BLaER1 treated with 17β-estradiol and CSF1 and Interleukin-3, amounts not matched to agents 10 nM and 100 nM (cell line): ENCODE measurements at regions not wholly inside any gene's neighbourhood (a gene's known extent, or its start where the extent isn't known, plus 50 kb on each side); places are given as distances from the start of the nearest gene placed in this dataset.
A peak's percentile ranks its signal among the peaks of the same experiment; 100 is the strongest.

ENCODE experiments used
- H3K27ac ChIP-seq, 11 experiments: shearing (Covaris generic); formaldehyde crosslinking; 2 replicates each; pipeline ENCODE4 v1.8.1; 2022
- H3K27me3 ChIP-seq, 11 experiments: shearing (Covaris generic); formaldehyde crosslinking; 2 replicates each; pipeline ENCODE4 v1.8.1; 2022
- H3K36me3 ChIP-seq, 11 experiments: shearing (Covaris generic); formaldehyde crosslinking; 2 replicates each; pipeline ENCODE4 v1.8.1; 2022
- H3K4me1 ChIP-seq, 10 experiments: shearing (Covaris generic); formaldehyde crosslinking; 2 replicates each; pipeline ENCODE4 v1.8.1; 2022
- H3K4me2 ChIP-seq, 11 experiments: shearing (Covaris generic); formaldehyde crosslinking; 2 replicates each; pipeline ENCODE4 v1.8.1; 2022
- H3K4me3 ChIP-seq, 10 experiments: shearing (Covaris generic); formaldehyde crosslinking; 2 replicates each; pipeline ENCODE4 v1.8.1; 2022
- H3K9ac ChIP-seq, 11 experiments: shearing (Covaris generic); formaldehyde crosslinking; 2 replicates each; pipeline ENCODE4 v1.8.1; 2022
- H3K9me3 ChIP-seq, 11 experiments: shearing (Covaris generic); formaldehyde crosslinking; replicated peaks in 1 of 11; 2 replicates each; pipeline ENCODE4 v1.8.1; 2022
- H4K20me1 ChIP-seq, 11 experiments: shearing (Covaris generic); formaldehyde crosslinking; 2 replicates each; pipeline ENCODE4 v1.8.1; 2022
- Cebpa-rat ChIP-seq, 11 experiments: shearing (Covaris generic); IDR thresholded peaks; 2 replicates each; pipeline ENCODE4 v1.8.1; 2022

DNA sequence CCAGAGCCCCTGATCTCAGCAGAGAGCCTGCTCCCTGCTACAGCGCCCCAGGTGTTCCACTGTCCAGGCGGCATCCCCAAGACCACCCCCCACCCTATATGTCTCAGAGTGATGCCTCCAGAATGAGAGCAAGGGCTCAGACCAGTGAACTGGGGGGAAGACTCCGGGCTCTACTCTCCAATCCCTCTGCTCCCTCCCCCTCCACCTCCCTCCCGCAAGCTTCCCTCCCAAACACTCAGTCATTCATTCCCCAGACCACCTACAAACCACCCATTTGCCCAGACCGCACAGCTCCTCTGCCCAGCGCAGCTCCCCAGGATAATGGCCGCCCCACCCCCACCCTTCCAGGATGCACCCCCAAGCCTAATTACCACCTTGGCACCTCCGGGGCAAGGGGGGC lies 59.4 kb upstream of the TAC4 start:
- peaks cover 81 to 97% (median 91%) of the 10 kb centered on the region in 11 experiments for H3K27me3 ChIP-seq
- H3K27ac ChIP-seq, result no peak overlapping the region
- no peak overlapping the region for H3K9ac ChIP-seq
- no peak for TF ChIP-seq Cebpa-rat (IDR thresholded peaks at IDR 0.05)
- no peak overlapping the region for H3K4me2 ChIP-seq
- peaks cover 0 to 48% (median 21%) of the 10 kb centered on the region in 11 experiments; a peak in 15 of 22 replicates for H4K20me1 ChIP-seq
- H3K9me3 ChIP-seq, result no peaks in the 10 kb centered on the region
- H3K4me1 ChIP-seq, result peaks cover 9 to 42% (median 28%) of the 10 kb centered on the region in 10 experiments
- H3K4me3 ChIP-seq, result no peak overlapping the region
- H3K36me3 ChIP-seq, result no peaks in the 10 kb centered on the region

DNA sequence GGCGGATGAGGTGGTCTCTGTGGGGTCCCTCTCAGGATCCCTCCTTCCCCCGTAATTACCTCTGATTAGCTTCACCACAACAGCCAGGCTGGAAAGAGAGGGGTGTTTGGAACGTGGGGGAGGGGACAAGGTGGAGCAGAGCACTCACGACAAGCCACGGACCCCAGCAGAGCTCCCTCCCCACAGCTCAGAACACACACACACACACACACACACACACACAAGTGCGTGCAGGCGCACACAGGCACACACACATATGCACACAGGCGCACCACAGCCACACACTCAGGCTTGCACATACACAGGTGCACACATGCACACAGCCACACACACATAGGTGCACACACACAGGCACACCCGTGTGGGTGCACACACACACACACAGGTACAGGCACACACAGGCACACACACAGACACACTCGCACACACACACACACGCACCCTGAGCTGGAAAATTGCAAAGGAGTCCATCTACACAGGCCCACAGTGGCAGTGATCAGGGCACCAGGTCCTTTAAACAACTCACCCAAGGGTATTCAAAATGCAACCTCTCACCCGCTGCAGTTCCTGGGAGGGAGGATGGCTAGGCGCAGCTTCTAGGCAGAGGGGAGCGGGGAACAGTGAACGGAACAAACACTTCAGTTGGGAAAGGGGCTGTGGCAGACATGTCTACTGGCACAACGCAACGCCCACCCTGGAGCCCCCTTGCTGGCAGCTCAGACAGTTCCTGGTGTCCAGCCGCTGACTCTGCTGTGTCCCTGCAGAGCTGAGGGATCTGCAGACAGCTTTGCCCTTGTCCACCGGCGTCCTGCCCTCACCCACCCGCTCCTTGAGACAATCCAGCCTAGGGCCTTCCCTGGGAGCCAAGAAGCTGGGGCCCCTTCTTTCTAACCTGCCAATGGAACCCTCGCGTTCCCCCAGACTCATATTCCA lies 59.9 kb upstream of the DLX4 start:
- peaks cover 64 to 89% (median 82%) of the 10 kb centered on the region in 11 experiments for H3K27me3 ChIP-seq

DNA sequence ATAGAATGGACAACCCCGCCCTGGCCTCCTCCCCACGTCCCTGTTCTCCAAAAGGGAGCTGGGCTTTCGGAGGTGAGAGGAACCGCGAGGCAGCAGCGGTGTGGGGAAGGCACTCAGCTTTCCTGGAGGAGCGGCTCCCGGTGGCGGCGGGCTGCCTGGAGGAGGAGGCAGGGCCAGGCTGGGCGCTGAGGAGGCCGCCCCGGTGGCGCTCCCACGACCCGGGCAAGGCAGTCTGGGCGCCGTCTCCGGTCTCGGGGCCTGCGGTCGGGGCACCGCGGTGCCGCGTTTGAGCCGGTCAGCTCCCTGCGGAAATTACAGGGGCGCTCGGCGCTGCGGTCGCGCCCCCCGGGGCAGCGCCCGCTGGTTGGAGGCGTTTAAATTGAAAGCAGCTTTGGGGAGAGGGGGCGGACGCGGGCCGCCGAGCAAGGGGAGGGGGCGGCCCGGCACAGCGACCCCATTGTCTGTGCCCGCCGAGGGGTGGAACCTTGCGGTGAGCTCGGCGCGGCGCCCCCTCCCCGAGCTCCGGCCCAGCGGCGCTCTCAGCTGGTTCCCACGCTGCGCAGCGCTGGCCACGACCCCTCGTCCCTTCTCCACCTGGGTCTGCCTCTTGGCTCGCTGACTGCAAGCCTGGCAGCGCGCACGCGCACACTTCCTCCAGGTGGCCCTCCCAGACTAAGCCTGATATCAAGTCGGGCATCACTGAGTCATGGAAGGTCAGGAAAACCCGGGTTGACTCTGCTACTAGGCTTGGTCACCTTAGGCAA lies 58.7 kb upstream of the DLX4 start:
- H3K4me2 ChIP-seq, result peak overlapping the region; percentile 66 to 89 (median 83)
- no peak for TF ChIP-seq Cebpa-rat (IDR thresholded peaks at IDR 0.05)
- H3K9ac ChIP-seq, result peak overlapping the region in 7 of 11 experiments; percentile 15 to 55 (median 31); a peak in 8 of 22 replicates
- H3K4me1 ChIP-seq, result peaks cover 8 to 42% (median 28%) of the 10 kb centered on the region in 10 experiments; a peak in 19 of 20 replicates
- H3K27ac ChIP-seq, result no peak overlapping the region
- H3K27me3 ChIP-seq, result peaks cover 51 to 81% (median 73%) of the 10 kb centered on the region in 11 experiments
- H3K4me3 ChIP-seq, result peak overlapping the region; percentile 35 to 64 (median 46); a peak in 19 of 20 replicates
- H3K36me3 ChIP-seq, result no peaks in the 10 kb centered on the region
- H3K9me3 ChIP-seq, result no peaks in the 10 kb centered on the region
- peaks cover 0 to 47% (median 21%) of the 10 kb centered on the region in 11 experiments; a peak in 15 of 22 replicates for H4K20me1 ChIP-seq

More for the DNA sequence above, 59.9 kb upstream of the DLX4 start:
- Histone ChIP-seq H3K36me3 (no peaks in the 10 kb centered on the region), H3K27ac (no peak overlapping the region), H3K9me3 (no peaks in the 10 kb centered on the region), H3K9ac (no peak overlapping the region), H3K4me1 (peaks cover 8 to 35% (median 22%) of the 10 kb centered on the region in 10 experiments; a peak in 19 of 20 replicates), H3K4me3 (0 out of 20 replicates have a peak overlapping the region, but pooled peaks of 1 of the 10 experiments have one; percentile 54), H3K4me2 (peak overlapping the region in 2 of 11 experiments; percentile 76 to 82; a peak in 2 of 22 replicates), H4K20me1 (peaks cover 0 to 47% (median 21%) of the 10 kb centered on the region in 11 experiments; a peak in 15 of 22 replicates)
- no peak for TF ChIP-seq Cebpa-rat (IDR thresholded peaks at IDR 0.05)

DNA sequence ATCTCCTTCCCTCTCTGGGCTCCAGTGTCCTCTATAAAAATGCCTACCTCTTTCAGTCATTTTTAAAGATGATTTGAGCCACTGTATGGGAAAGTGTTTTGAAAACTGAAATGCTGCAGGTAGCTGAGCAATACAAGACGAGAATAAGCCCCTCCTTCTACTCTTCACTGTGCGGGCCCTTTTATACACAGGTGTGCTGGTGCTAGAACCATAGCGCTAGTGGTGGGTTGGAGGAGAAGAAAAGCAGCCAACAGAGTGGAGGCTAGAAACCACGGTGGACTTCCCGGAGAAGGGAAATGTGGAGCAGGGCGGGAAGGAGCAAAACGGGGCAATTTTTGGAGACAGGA lies 58.2 kb upstream of the DLX4 start:
- Histone ChIP-seq H4K20me1 (peaks cover 0 to 47% (median 21%) of the 10 kb centered on the region in 11 experiments; a peak in 16 of 22 replicates), H3K36me3 (no peaks in the 10 kb centered on the region), H3K4me3 (peak overlapping the region in 4 of 10 experiments; percentile 35 to 54 (median 44); a peak in 4 of 20 replicates), H3K4me1 (peaks cover 8 to 42% (median 28%) of the 10 kb centered on the region in 10 experiments; a peak in 19 of 20 replicates), H3K4me2 (peak overlapping the region; percentile 66 to 89 (median 83); a peak in 18 of 22 replicates), H3K27ac (no peak overlapping the region), H3K9me3 (no peaks in the 10 kb centered on the region), H3K9ac (no peak overlapping the region), H3K27me3 (peaks cover 47 to 81% (median 68%) of the 10 kb centered on the region in 11 experiments)
- no peak for TF ChIP-seq Cebpa-rat (IDR thresholded peaks at IDR 0.05)

DNA sequence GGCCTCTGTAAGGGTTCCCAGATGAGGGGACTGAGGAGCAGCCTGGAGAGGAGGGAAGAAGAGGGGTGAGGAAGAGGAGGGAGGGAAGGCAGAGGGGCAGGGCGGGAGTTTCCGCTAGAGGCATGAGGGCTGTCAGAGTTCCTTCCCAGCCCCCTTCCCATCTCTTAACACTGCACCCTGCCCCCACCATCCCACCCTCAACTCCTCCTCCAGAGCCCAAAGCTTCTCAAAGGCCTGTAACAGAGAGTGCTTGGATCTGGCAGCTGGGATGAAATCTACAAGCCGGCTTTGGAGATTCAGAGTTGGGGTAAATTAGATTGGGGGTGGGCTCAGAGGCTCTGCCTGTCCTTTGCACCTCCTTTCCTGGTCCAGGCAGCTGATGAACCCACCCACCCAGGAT lies 57.3 kb upstream of the DLX4 start:
- Histone ChIP-seq H3K27ac (no peak overlapping the region), H3K4me1 (peaks cover 8 to 42% (median 31%) of the 10 kb centered on the region in 10 experiments; a peak in 19 of 20 replicates), H3K9ac (no peak overlapping the region), H4K20me1 (peaks cover 0 to 47% (median 21%) of the 10 kb centered on the region in 11 experiments; a peak in 16 of 22 replicates), H3K4me3 (no peak overlapping the region), H3K4me2 (no peak overlapping the region), H3K9me3 (no peaks in the 10 kb centered on the region), H3K36me3 (no peaks in the 10 kb centered on the region), H3K27me3 (peaks cover 47 to 76% (median 64%) of the 10 kb centered on the region in 11 experiments)
- no peak for TF ChIP-seq Cebpa-rat (IDR thresholded peaks at IDR 0.05)

DNA sequence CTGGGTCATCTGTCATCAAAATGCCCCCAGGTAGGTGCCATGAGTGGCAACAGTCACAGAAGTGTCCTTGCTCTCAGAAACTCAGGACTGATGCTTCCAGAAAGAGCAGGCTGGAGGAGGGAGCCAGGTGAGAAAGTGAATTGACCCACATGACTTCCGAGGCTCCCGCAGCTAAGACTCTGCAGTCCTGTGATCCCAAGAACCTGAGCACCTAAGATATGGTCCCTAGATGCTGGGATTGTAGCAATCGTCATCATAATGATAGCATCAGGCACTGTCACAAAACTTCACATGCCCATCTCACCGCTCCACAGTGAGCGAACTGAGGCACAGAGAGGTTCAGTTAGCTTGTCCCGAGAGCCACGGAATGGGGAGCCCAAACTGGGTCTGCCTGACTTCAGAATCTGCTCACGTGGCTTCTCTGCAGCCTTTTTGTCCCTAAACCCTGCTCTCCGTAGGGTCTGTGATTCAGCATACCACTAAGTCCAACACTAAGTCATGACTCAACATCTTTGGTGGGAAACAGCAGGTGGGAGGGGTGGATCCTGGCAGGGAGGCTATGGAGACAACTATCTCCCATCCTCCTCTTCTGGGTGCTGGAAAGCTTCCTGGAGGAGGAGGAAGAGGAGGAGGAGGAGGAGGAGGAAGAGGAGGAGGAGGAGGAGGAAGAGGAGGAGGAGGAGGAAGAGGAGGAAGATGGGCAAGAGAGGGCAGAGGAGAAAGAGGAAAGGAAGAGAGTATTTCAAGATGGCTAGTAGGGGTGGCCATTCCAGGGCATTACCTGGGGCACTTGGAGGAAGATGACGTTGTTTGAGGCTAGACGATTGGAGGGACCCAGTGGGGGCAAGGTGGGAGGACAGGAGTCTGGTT lies 55.5 kb upstream of the DLX4 start:
- Histone ChIP-seq H3K27me3 (peaks cover 38 to 58% (median 47%) of the 10 kb centered on the region in 11 experiments), H3K27ac (no peak overlapping the region), H3K9ac (no peak overlapping the region), H3K36me3 (no peaks in the 10 kb centered on the region), H3K9me3 (no peaks in the 10 kb centered on the region), H3K4me1 (peaks cover 8 to 50% (median 36%) of the 10 kb centered on the region in 10 experiments; a peak in 19 of 20 replicates), H3K4me3 (no peak overlapping the region), H4K20me1 (peaks cover 0 to 36% (median 21%) of the 10 kb centered on the region in 11 experiments; a peak in 16 of 22 replicates), H3K4me2 (peak overlapping the region in 9 of 11 experiments; percentile 29 to 82 (median 68); a peak in 17 of 22 replicates)
- no peak for TF ChIP-seq Cebpa-rat (IDR thresholded peaks at IDR 0.05)

DNA sequence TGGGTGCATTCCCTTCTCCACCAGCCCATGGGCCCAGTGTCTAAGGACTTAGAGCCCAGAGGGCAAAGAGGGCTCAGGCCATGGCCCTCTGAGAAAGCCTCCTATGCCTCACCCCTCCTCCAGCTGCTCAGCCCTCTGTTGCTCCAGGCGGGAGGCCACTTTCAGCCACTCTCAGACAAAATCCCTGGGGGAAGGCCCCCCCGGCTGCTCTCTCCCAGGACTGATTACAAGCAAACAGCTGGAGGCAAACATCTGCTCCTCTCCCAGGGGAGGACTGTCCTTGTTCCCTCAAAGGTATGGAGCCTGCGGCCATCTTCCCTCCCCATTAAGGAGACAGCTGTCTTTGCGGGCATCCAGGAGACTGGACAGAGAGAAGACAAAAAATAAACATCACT lies 54.9 kb upstream of the DLX4 start:
- Histone ChIP-seq H3K27ac (no peak overlapping the region), H3K27me3 (peaks cover 32 to 52% (median 40%) of the 10 kb centered on the region in 11 experiments), H3K36me3 (no peaks in the 10 kb centered on the region), H3K9me3 (no peaks in the 10 kb centered on the region), H3K4me3 (no peak overlapping the region), H3K4me2 (peak overlapping the region in 9 of 11 experiments; percentile 29 to 82 (median 68); a peak in 17 of 22 replicates), H3K9ac (0 out of 22 replicates have a peak overlapping the region, but pooled peaks of 1 of the 11 experiments have one; percentile 11), H4K20me1 (peaks cover 0 to 33% (median 19%) of the 10 kb centered on the region in 11 experiments; a peak in 16 of 22 replicates), H3K4me1 (peaks cover 8 to 50% (median 37%) of the 10 kb centered on the region in 10 experiments; a peak in 19 of 20 replicates)
- TF ChIP-seq Cebpa-rat (IDR thresholded peaks at IDR 0.05), result no peak
